ENCODE measurements at regions not wholly inside any gene's neighbourhood (a gene's known extent, or its start where the extent isn't known, plus 50 kb on each side); places are given as distances from the start of the nearest gene placed in this dataset.

- TF ChIP-seq FOXM1 (IDR thresholded peaks at IDR 0.05; ENCODE audit: borderline replicate concordance) (no peak), ELF4 (IDR thresholded peaks at IDR 0.05) (no peak), HDGF (IDR thresholded peaks at IDR 0.05; ENCODE audit: borderline replicate concordance) (no peak), FOXK2 (IDR thresholded peaks at IDR 0.05) (no peak), SP1 (IDR thresholded peaks at IDR 0.05) (no peak), TARDBP (IDR thresholded peaks at IDR 0.05) (no peak), SUZ12 (IDR thresholded peaks at IDR 0.05) (no peak), BHLHE40 (IDR thresholded peaks at IDR 0.05; ENCODE audit: borderline replicate concordance) (no peak), ZNF384 (IDR thresholded peaks at IDR 0.05) (no peak), FOXA1 (IDR thresholded peaks at IDR 0.05) (no peak), CTBP1 (IDR thresholded peaks at IDR 0.05; ENCODE audit: borderline replicate concordance) (no peak)
These were observed 92.4 kb upstream of the CXCL14 start for GRCh38 chr5:135671052-135671705.

Data from HEK293T (cell line).